Activated naive CD8-positive, alpha-beta T cell treated with anti-CD3 and anti-CD28 coated beads, Interleukin-2, amount 50 U/mL, for 24 hours (primary cell): ENCODE measurements at regions not wholly inside any gene's neighbourhood (a gene's known extent, or its start where the extent isn't known, plus 50 kb on each side); places are given as distances from the start of the nearest gene placed in this dataset.

Source experiments
- ATAC-seq: fragments of 150-1000 bp; cut with Tn5 transposase; one replicate; pipeline ENCODE4 v1.10.0; 2021
- DNase-seq: peaks from one replicate; pipeline ENCODE4 v3.0.0; 2021
- H3K27ac Mint-ChIP-seq: one replicate; pipeline ENCODE4 v1.8.0; 2021; ENCODE audit warnings: mild to moderate bottlenecking, mixed read lengths
- H3K27me3 Mint-ChIP-seq: one replicate; pipeline ENCODE4 v1.8.0; 2021; ENCODE audit warnings: mixed read lengths
- H3K36me3 Mint-ChIP-seq: one replicate; pipeline ENCODE4 v1.8.0; 2021; ENCODE audit warnings: low read depth, mixed read lengths
- H3K4me1 Mint-ChIP-seq: one replicate; pipeline ENCODE4 v1.8.0; 2021; ENCODE audit warnings: mixed read lengths
- H3K4me3 Mint-ChIP-seq: one replicate; pipeline ENCODE4 v1.8.0; 2021; ENCODE audit warnings: mild to moderate bottlenecking, moderate library complexity, mixed read lengths
- H3K9me3 Mint-ChIP-seq: one replicate; pipeline ENCODE4 v1.8.0; 2021; ENCODE audit warnings: mixed read lengths

DNA sequence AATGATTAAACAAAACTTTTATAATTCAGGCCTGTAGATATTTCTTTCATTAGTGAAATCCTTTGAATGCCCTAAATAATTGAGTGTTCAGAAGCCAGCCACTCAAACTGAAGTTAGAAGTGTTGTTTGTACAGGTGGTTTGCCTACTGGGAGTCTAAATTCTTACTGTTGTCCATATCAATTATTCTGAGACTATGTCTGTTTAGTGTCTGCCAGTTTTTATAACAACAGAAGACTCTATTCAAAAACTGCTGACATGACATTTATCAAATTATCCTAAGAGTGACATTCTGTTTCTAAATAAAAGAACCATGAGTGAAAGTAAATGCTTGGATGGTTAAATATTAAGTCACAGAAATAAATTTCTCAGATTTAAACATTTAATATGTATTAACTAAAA lies 375.1 kb downstream of the FAT4 start:
- Mint-ChIP-seq H3K9me3 (peaks cover 7% of the 10 kb centered on the region), H3K4me3 (no peak overlapping the region)
- ATAC-seq = no peak

DNA sequence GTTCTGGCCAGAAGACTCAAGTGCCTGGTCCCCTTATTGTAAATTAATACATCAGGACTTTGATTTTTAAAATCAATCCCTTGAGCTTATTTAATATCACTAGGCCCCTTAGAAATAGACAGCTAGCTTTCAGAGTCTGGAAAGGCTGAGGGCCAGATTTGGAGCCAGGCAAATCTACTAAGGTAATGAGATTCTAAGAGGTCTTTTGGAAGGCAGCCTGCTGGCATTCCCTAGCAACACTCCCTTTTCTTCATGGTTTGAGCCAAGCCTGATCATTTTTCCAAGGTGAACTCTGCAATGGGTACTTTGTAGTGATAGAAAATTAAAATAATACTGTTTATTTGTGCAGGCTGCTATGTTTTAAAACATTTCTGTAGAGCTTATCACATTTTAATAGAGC lies 378.5 kb downstream of the FAT4 start:
- no peaks in the 10 kb centered on the region for H3K36me3 Mint-ChIP-seq
- ATAC-seq = no peak
- no peak overlapping the region for H3K27ac Mint-ChIP-seq

More for the DNA sequence above, 375.1 kb downstream of the FAT4 start:
- DNase-seq = no peak
- Mint-ChIP-seq H3K27me3 (no peaks in the 10 kb centered on the region), H3K27ac (no peak overlapping the region), H3K36me3 (no peaks in the 10 kb centered on the region), H3K4me1 (no peaks in the 10 kb centered on the region)

DNA sequence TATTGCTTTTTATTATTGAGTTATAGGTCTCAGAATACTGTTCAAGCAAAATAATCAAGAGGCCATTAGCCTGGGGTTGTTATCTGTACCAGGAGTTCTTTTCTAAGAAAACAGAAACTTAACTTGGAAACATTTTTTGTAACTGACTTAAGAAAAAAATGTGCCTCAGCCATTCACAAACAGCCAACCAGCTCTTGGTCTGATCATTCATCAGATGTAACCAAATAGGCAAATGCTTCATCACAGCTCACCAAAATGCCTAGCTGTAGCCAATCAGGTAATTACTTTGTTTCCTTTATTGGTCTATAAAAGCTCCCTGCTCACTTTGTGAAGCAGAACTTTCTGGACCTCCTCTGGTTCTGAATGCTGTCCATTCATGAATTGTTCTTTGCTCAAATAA lies 387.7 kb downstream of the FAT4 start:
- no peaks in the 10 kb centered on the region for H3K36me3 Mint-ChIP-seq
- H3K27ac Mint-ChIP-seq = no peak overlapping the region
- DNase-seq (no peak), ATAC-seq (no peak)
- H3K4me3 Mint-ChIP-seq = no peak overlapping the region
- H3K4me1 Mint-ChIP-seq = no peaks in the 10 kb centered on the region
- H3K27me3 Mint-ChIP-seq = no peaks in the 10 kb centered on the region
- H3K9me3 Mint-ChIP-seq = peaks cover 3% of the 10 kb centered on the region

More for the DNA sequence above, 378.5 kb downstream of the FAT4 start:
- no peak overlapping the region for H3K4me3 Mint-ChIP-seq
- no peak for DNase-seq
- peaks cover 3% of the 10 kb centered on the region for H3K9me3 Mint-ChIP-seq
- H3K27me3 Mint-ChIP-seq = no peaks in the 10 kb centered on the region
- H3K4me1 Mint-ChIP-seq = no peaks in the 10 kb centered on the region

DNA sequence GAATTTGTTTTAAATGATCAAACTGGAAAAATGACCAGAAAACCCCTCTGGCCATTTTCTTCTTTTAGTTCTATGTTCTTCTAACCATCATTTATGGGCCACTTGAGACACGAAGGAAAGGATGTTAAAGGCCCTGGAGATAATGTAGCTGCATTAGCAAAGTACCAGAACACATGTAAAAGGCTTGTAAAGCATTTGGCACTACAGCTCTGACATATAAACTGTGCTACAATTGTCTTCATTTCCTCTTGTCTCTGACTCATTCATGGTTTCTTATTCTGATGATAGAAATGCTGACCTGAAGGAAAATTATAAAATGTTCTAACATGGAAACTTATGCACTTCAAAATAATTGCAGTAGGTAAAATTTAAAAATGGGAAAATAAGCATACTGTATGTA lies 388.7 kb downstream of the FAT4 start:
- ATAC-seq = no peak
- DNase-seq = no peak
- no peak overlapping the region for H3K4me3 Mint-ChIP-seq
- H3K27me3 Mint-ChIP-seq = no peaks in the 10 kb centered on the region
- no peaks in the 10 kb centered on the region for H3K36me3 Mint-ChIP-seq
- no peak overlapping the region for H3K27ac Mint-ChIP-seq
- no peaks in the 10 kb centered on the region for H3K4me1 Mint-ChIP-seq
- no peaks in the 10 kb centered on the region for H3K9me3 Mint-ChIP-seq

DNA sequence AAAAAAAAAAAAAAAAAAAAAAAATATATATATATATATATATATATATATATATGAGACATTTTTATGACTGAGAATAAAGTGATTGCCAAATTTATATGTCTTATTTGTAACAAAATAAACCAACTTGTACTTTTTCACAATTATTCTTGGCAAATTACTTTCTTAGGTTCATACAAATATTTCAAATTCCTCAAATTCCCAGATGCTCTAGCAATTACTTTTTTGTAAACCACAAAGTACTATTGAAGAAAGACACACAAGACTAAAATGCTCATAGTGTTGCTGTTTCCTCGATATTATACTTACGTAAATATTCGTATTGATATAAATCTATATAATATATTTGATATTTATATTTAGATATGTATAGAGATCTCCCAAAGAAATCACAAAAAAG lies 390.0 kb downstream of the FAT4 start:
- DNase-seq = no peak
- H3K4me1 Mint-ChIP-seq = no peaks in the 10 kb centered on the region
- H3K36me3 Mint-ChIP-seq = no peaks in the 10 kb centered on the region
- H3K27me3 Mint-ChIP-seq = no peaks in the 10 kb centered on the region
- ATAC-seq = no peak
- H3K9me3 Mint-ChIP-seq = no peaks in the 10 kb centered on the region
- H3K27ac Mint-ChIP-seq = no peak overlapping the region
- no peak overlapping the region for H3K4me3 Mint-ChIP-seq

DNA sequence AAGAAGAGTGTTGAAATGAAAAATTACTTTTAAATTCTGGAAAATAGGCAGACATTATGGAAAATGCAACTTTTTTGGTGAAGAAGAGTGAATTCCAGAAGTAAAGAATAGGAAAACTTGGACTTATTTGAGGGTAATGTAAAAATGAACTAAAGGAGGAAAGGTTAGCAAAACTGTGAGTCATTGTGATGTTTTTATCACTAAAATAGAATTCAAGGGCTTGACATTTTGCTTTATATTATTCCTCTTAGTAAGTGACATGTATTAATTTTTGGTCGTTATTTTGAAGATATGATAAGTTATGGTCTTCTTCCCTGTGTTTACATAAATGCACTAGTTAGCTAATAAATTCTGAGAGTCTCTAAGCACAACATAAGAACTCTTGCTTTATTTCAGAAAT lies 390.9 kb downstream of the FAT4 start:
- no peaks in the 10 kb centered on the region for H3K4me1 Mint-ChIP-seq

DNA sequence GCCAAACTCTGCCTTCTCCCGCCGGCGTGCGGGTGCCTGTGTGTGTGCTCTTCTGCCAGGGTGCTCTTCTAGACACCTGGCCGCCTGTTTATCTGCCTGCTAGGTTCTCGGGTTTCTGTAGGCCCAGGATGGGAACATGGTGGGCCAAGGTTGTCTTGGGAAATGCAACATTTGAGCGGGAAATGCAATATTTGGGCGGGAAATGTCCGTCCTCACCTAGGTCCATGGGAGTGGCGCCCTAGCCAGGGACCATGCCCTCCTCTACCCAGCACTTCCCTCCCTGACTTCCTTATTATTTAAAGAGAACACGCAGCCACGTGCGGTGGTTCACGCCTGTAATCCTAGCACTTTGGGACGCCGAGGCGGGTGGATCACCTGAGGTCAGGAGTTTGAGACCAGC lies 392.6 kb downstream of the FAT4 start:
- ATAC-seq (no peak), DNase-seq (no peak)
- no peak overlapping the region for H3K4me3 Mint-ChIP-seq
- no peak overlapping the region for H3K27ac Mint-ChIP-seq
- H3K9me3 Mint-ChIP-seq = no peaks in the 10 kb centered on the region
- no peaks in the 10 kb centered on the region for H3K27me3 Mint-ChIP-seq
- no peaks in the 10 kb centered on the region for H3K36me3 Mint-ChIP-seq
- H3K4me1 Mint-ChIP-seq = no peaks in the 10 kb centered on the region

More for the DNA sequence above, 390.9 kb downstream of the FAT4 start:
- DNase-seq (no peak), ATAC-seq (no peak)
- H3K27ac Mint-ChIP-seq = no peak overlapping the region
- no peak overlapping the region for H3K4me3 Mint-ChIP-seq
- no peaks in the 10 kb centered on the region for H3K36me3 Mint-ChIP-seq
- H3K27me3 Mint-ChIP-seq = no peaks in the 10 kb centered on the region
- no peaks in the 10 kb centered on the region for H3K9me3 Mint-ChIP-seq

DNA sequence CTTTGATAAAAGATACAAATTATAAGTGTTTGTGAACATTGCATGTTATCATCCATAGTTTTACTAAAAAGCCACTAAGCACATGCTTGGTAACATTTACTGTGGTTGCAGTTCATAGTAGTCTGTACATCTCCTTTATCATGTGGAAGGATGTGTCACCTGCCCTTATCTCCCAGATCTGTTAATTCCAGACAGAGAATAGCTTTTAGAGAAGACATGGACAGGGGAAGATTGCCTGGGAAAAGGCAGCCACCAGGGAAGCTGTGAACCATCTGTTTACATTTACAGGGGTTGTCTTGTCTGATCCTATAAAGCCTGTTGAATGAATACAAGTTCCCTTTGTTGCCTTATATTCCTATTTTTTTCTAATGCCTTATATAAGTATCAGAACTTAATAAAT lies 396.0 kb downstream of the FAT4 start:
- ATAC-seq (no peak), DNase-seq (no peak)
- no peak overlapping the region for H3K27ac Mint-ChIP-seq
- no peak overlapping the region for H3K4me3 Mint-ChIP-seq
- H3K36me3 Mint-ChIP-seq = no peaks in the 10 kb centered on the region
- H3K9me3 Mint-ChIP-seq = no peaks in the 10 kb centered on the region
- H3K27me3 Mint-ChIP-seq = no peaks in the 10 kb centered on the region
- no peaks in the 10 kb centered on the region for H3K4me1 Mint-ChIP-seq

DNA sequence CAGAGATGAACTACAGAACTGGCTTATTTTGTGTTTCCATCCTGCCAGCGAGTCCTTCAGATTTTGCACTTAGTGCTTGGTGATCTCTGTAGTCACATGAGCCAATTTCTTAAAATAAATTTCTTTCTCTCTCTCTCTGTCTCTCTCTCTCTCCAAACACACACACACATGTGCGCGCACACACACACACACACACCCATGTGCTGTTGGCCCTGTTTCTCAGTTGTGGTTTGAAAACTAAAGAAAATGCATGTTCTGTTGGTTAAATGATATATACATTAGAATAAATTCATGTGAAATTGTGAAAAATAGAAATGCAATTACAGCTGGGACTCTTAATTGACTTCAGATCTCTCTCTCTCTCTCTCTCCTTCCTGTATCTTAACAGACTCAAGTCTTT lies 399.3 kb downstream of the FAT4 start:
- H3K9me3 Mint-ChIP-seq = no peaks in the 10 kb centered on the region
- no peak for ATAC-seq
- H3K27ac Mint-ChIP-seq = no peak overlapping the region
- H3K4me3 Mint-ChIP-seq = no peak overlapping the region
- no peaks in the 10 kb centered on the region for H3K36me3 Mint-ChIP-seq
- H3K4me1 Mint-ChIP-seq = no peaks in the 10 kb centered on the region
- no peaks in the 10 kb centered on the region for H3K27me3 Mint-ChIP-seq
- DNase-seq = no peak

DNA sequence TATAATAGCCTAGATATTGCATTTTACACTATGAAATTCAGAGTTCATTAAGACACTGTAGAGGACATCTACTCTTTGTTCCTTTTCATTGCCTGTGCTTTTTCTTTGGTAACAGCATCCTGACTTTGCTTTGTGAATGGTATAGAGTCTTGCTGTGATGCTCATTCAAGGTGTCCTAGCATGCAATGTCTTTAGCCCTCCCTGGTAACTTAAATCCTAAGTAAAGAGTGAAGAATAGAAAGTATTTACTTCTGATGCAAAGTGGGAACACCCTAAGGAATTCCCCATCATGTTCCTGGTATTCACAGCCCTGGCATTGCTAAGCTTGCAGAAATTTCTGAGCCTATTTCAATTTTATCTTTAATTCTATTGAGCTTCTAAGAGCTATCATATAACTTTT lies 400.1 kb downstream of the FAT4 start:
- Mint-ChIP-seq H3K27ac (no peak overlapping the region), H3K4me3 (no peak overlapping the region), H3K4me1 (no peaks in the 10 kb centered on the region), H3K9me3 (no peaks in the 10 kb centered on the region), H3K27me3 (no peaks in the 10 kb centered on the region), H3K36me3 (no peaks in the 10 kb centered on the region)
- DNase-seq = no peak
- no peak for ATAC-seq

DNA sequence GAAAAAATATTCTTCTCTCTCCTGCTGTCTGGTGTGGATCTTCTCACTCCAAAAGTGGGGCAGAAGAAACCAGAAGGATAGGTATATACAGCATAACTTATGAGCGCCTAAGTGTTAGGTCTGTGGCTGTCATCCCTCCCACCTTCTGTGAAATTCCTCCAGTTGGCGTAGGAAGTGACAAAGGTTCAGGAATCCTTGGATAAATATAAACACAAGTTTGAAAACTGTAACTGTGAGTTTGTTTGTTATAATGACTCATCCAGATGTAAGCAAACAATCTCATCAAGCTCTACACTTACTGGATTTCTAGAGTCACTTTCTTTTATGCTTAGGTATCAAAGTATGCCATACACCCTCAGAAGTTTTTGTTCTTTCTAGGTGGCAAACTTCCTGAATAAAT lies 405.2 kb downstream of the FAT4 start:
- peaks cover 4% of the 10 kb centered on the region for H3K9me3 Mint-ChIP-seq
- no peak for DNase-seq

DNA sequence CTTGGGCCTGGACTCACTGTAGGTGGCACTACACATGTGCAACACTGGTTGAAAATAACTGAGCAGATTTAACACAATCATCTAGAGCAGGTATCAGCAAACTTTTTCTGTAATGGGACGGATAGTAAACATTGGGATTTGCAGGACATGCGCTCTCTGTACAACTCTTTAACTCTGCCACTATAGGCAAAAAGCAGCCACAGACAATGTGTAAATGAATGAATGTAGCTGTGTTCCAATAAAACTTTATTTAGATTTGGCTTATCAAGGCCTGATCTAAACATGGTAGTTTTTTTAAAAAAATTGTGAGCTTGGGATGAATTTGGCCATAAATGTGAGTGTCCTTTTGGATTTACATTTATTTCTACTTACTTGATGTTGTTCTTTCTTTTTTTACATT lies 407.3 kb downstream of the FAT4 start:
- no peak overlapping the region for H3K27ac Mint-ChIP-seq
- H3K36me3 Mint-ChIP-seq = no peaks in the 10 kb centered on the region
- no peak for DNase-seq
- no peak for ATAC-seq
- H3K9me3 Mint-ChIP-seq = peaks cover 4% of the 10 kb centered on the region
- no peak overlapping the region for H3K4me3 Mint-ChIP-seq
- H3K4me1 Mint-ChIP-seq = no peaks in the 10 kb centered on the region
- H3K27me3 Mint-ChIP-seq = no peaks in the 10 kb centered on the region

More for the DNA sequence above, 405.2 kb downstream of the FAT4 start:
- Mint-ChIP-seq H3K36me3 (no peaks in the 10 kb centered on the region), H3K27ac (no peak overlapping the region), H3K4me3 (no peak overlapping the region), H3K27me3 (no peaks in the 10 kb centered on the region), H3K4me1 (no peaks in the 10 kb centered on the region)
- no peak for ATAC-seq

DNA sequence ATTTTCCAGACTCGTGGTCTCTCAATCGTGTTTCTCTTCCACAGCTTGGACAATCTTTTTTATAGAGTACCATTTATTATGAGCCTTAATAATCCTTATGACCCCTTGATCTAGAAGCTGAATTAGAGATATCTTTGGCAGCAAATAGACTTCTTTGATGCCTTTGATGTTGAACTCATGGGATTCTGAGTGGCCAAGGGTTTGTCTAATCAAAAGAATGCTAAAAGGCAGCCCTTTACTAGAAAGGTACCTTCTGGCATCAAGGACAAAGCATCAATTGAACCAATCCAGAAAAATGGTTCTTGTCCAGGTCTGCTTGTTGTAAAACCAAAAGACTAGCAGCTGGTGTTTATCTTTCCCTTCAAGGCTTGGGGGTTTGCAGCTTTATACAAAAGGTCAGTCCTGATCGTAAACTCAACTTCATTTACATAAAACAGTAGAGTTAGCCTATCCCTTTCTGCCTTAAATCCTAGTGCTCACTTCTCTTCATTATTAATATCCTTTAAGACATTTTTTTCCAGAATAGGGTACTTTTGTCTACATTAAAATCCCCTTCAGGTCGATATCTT lies 411.3 kb downstream of the FAT4 start:
- Mint-ChIP-seq H3K27ac (no peak overlapping the region), H3K36me3 (no peaks in the 10 kb centered on the region), H3K27me3 (no peaks in the 10 kb centered on the region), H3K4me1 (no peaks in the 10 kb centered on the region), H3K9me3 (peaks cover 4% of the 10 kb centered on the region), H3K4me3 (no peak overlapping the region)
- no peak for DNase-seq
- ATAC-seq = no peak

DNA sequence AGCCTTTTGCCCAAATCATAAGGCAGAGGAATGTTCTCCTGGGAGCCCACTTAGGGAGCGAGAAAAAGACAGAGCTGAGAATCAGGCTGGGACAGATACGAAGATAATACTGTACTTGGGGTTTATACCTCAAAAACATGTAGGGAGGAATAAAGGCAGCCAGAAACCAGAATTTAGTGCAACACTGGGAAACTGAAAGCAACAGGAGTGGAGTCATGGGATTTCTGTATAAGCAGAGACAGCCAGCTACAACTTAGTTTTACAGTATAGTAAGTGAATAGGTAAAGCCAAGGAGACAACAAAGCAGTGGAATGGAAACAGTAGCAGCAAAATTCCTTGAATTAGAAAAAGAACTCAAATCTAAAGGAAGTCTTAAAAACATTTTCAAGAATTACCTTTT lies 413.2 kb downstream of the FAT4 start:
- Mint-ChIP-seq H3K4me1 (no peaks in the 10 kb centered on the region), H3K27ac (no peak overlapping the region), H3K9me3 (no peaks in the 10 kb centered on the region), H3K27me3 (no peaks in the 10 kb centered on the region), H3K36me3 (no peaks in the 10 kb centered on the region), H3K4me3 (no peak overlapping the region)
- no peak for ATAC-seq
- no peak for DNase-seq

DNA sequence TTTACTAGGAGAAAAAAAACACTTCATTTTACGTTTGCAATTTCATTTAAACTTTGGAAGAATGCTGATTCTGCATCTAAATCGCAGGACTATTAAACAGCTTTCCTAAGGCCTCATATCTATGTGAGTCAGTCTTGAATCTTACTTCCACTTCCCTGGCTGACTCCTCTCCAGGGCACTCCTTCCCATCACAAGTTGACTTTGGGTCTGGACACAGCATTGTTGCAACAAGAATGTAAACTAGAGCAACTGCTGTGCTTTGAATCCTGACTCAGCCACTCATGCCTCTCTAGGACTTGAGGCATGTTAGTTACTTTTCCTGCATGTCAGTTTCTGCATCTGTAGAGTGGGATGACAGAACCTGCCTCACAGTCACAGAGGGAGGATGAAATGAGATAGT lies 413.8 kb downstream of the FAT4 start:
- no peaks in the 10 kb centered on the region for H3K36me3 Mint-ChIP-seq
- no peak for ATAC-seq
- no peaks in the 10 kb centered on the region for H3K9me3 Mint-ChIP-seq
- no peak overlapping the region for H3K4me3 Mint-ChIP-seq
- no peak for DNase-seq
- H3K27me3 Mint-ChIP-seq = no peaks in the 10 kb centered on the region
- H3K4me1 Mint-ChIP-seq = no peaks in the 10 kb centered on the region
- no peak overlapping the region for H3K27ac Mint-ChIP-seq

DNA sequence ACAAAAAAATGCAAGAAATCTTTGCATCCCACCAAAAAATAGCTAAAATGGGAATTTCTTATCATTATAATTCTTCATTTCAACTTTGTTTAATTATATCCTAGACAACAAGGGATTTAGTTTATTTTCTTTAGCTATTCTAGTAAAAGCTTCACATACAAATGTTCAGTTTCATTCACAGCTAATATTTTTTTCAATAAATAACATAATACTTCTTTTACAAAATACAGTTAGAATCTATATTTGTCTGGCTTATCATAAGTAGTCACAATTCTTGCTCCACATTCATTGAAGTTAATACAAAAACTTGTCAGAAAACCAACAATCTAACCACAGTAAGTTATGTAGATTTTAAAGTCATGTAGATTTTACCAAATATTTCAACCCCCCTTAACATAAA lies 414.4 kb downstream of the FAT4 start:
- Mint-ChIP-seq H3K9me3 (no peaks in the 10 kb centered on the region), H3K27me3 (no peaks in the 10 kb centered on the region), H3K36me3 (no peaks in the 10 kb centered on the region), H3K4me1 (no peaks in the 10 kb centered on the region), H3K4me3 (no peak overlapping the region), H3K27ac (no peak overlapping the region)
- no peak for ATAC-seq
- no peak for DNase-seq
